ENCODE measurements at regions not wholly inside any gene's neighbourhood (a gene's known extent, or its start where the extent isn't known, plus 50 kb on each side); places are given as distances from the start of the nearest gene placed in this dataset.
"Not testable (repeated sequence)": the region's sequence is repeated elsewhere in the genome, so short reads cannot be mapped to it uniquely, and the experiment has no call there.

DNA sequence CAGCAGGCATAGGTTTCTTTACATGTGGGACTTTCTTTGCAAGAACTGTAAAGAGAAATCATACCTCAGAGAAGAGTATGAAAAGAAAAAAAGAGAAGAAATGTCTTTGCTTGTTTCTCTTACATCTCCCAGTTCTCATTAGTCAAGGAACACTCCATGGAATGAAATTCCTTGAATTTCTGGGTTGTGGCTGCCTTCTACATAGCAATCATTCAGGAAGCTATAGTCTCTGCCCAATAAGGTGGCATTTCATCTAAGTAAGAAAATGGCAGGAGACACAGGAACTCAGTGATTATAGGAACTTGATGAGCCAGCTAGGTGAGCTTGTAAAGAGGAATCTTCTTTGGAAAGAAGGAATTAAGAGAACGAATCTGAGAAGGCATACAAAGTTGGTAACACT is 197.0 kb upstream of the FKBP1C start:
- no peak for DNase-seq

DNA sequence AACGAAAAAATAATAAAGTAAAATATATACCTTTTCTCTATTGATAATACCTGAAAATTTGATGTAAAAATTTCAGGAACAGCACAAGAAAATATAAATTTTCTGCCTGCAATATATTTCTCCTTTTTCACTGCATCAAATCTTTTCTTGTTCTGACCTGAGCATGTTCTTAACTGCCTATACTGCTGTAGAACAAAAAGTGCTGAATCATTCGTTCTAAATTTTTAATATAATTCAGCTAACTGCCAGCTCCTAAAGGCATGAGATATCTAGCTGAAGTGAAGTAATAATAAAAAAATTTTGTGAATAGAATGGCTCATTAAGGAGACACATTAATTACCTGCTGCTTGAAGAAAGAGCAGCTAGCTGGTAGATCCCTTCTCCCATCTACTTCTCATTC is 188.6 kb upstream of the FKBP1C start:
- no peak for DNase-seq

GRCh38 chr6:63023726-63024125 is 187.5 kb upstream of the FKBP1C start:
- DNase-seq, result no peak

- no peak for DNase-seq
Measured at GRCh38 chr6:63049216-63049615, 162.1 kb upstream of the FKBP1C start.

GRCh38 chr6:63053206-63053605 is 158.1 kb upstream of the FKBP1C start:
- DNase-seq, result not testable (repeated sequence)

DNA sequence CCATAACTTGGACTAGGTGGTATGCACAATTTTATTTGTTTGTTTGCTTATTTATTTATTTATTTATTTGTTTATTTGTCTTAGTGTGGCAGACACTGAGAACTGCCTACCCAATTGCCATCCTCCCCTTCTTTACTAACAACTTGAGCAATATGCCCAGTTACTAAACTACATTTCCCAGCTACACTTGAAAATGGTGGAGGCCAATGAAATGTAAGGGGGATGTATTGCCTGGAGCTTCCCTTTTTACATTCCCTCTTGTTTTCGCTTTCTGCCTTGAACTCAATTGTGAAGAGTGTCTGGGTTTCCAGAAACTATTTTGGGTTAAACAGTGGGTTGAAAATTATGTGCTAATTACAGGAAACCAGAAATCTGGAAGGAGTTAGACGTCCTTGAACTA is 152.7 kb upstream of the FKBP1C start:
- DNase-seq, result no peak

GRCh38 chr6:63063631-63064271 is 147.5 kb upstream of the FKBP1C start:
- no peak for DNase-seq

DNA sequence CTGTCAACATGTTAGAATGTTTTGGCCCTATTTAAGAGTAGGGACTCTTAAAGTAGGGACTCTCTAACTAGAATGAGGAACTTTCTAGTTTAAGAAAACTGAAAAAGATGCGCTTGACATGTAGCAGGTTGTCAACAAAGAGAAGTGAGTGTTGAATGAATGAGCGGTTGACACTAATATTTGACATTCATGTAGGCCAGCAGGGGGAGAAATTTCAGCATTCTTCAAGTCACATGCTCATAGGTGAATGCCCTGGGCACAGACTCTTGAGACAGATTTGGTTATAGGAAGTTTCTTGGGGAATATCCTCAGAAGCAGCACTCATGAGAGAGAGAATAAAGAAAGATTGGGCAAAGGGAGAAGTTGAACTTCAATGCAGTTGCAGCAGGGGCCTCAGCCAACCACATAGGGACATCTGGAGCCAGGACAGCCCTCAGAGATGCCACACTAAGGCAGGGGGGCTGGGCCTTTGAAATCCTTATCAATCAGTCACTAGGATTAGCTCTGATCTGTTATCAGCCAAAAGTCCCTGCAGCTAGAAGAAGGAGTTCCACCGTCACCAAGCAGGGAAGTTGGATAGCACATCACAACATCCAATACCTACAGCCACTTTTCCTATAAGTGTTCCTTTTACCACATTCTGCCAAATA is 145.1 kb upstream of the FKBP1C start:
- no peak for DNase-seq

- DNase-seq, result no peak
Measured at GRCh38 chr6:63094947-63095346, 116.3 kb upstream of the FKBP1C start.

GRCh38 chr6:63097222-63097621 is 114.0 kb upstream of the FKBP1C start:
- DNase-seq, result no peak

GRCh38 chr6:63098789-63099188 is 112.5 kb upstream of the FKBP1C start:
- no peak for DNase-seq

GRCh38 chr6:63099772-63100459 is 111.4 kb upstream of the FKBP1C start:
- no peak for DNase-seq

- no peak for DNase-seq
Measured at GRCh38 chr6:63114610-63115211, 96.6 kb upstream of the FKBP1C start.

- no peak for DNase-seq
Measured at GRCh38 chr6:63121166-63121565, 90.1 kb upstream of the FKBP1C start.

DNA sequence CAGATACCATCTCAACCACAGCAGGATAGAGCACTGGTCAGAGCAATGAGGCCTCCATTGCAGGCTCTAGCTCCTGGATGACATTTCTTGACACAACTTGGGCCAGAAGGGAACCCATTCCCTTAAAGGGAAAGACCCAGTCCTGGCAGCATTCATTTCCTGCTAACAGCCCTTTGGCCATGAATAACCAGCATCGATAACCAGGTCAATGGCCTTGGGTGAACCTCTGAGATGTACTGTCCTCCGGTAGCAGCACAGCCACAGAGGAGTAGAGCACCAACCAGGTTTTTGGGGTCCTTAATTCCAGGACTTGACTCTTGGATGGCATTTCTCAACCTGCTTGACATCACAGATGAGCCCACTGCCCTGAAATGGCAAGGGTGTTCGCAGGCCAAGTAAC is 71.2 kb upstream of the FKBP1C start:
- DNase-seq, result no peak

DNA sequence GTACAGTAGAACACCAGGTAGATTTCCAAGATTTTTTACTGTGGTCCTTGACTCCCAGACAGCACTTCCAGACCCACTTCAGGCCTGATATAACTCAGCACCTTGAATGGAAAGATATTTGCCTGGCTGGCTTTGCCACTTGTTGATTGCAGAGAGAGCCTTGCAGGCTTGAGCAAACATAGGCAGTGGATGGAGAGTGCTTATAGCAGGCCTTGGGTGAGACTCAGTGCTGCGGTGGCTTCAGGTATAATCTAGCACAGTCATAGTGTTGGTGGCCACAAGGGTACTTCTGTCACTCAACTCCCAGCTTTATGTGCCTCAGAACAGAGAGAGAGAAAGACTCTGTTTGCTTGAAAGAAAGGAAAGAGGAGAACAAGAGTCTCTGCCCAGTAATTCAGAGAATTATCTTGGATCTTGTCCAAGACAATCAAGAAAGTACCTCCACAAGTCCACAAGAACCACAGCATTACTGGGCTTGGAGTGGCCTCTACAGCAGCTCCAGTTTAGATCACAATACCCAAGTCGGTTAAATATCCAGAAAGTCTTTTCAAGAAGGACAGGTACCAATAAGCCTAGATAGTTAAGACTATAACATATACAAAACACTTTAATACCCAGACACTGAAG is 70.5 kb upstream of the FKBP1C start:
- no peak for DNase-seq

GRCh38 chr6:63149730-63150129 is 61.5 kb upstream of the FKBP1C start:
- no peak for DNase-seq

DNA sequence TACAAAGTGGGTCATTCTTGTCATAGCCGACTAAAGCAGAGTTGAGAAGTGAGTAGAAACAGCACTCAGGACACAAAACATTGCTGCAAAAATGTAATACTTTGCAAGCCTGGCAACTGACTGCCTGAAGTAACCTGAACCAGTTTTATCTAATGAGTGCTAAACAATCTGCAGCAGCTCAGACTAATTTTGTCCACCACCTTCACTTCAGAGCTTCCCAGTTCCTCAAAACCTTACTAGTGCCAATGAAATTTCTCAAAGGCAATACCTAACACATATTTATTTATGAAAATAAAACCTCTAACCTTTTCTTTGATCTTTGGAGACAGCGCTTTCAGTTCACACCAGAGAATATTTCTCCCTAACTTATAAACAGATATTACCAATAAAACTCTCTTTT is 56.7 kb upstream of the FKBP1C start:
- no peak for DNase-seq
